Caco-2 (cell line): ENCODE measurements at regions not wholly inside any gene's neighbourhood (a gene's known extent, or its start where the extent isn't known, plus 50 kb on each side); places are given as distances from the start of the nearest gene placed in this dataset.
"Not testable (repeated sequence)": the region's sequence is repeated elsewhere in the genome, so short reads cannot be mapped to it uniquely, and the experiment has no call there.

Experiments
- BruUV-seq: library from RNA; stranded (reverse); fragments of 400-500 nt; replicated peaks from 2 replicates; lab custom pipeline; 2021; lab: Mats Ljungman, UMichigan
- CTCF ChIA-PET: fragments of 300-600 bp; sonication (Branson Sonifier 250); formaldehyde crosslinking; loops from one replicate; lab custom pipeline; 2022; ENCODE audit warnings: antibody characterized with exemption; lab: Charles Lee
- POLR2A ChIA-PET: fragments of 300-600 bp; sonication (Branson Sonifier 250); formaldehyde crosslinking; loops from one replicate; lab custom pipeline; 2022; ENCODE audit warnings: antibody characterized with exemption; lab: Charles Lee
- DNase-seq, 2 experiments: peaks; one replicate each; pipeline versions ENCODE4 v3.0.0 to v3.0.0-alpha.2; 2020 to 2022
- H3K27me3 ChIP-seq: replicated peaks from 2 replicates; pipeline ENCODE4 v1.6.0; 2011; ENCODE audit warnings: low read length; ENCODE audit not compliant: control insufficient read depth, insufficient read depth
- H3K36me3 ChIP-seq: 2 replicates; pipeline ENCODE4 v1.5.1; 2011; ENCODE audit warnings: low read length; ENCODE audit not compliant: control insufficient read depth, insufficient read depth
- H3K4me1 ChIP-seq: fragments of 250-450 bp; sonication (Bioruptor Pico); 2 replicates; pipeline ENCODE4 v1.5.1; 2020; ENCODE audit warnings: mild to moderate bottlenecking
- H3K4me3 ChIP-seq: 2 replicates; pipeline ENCODE4 v1.5.1; 2011; ENCODE audit warnings: low read depth, mild to moderate bottlenecking, control low read depth, low read length
- H3K9me3 ChIP-seq: fragments of 250-450 bp; sonication (Bioruptor Pico); 2 replicates; pipeline ENCODE4 v1.5.1; 2020; ENCODE audit warnings: mild to moderate bottlenecking, moderate library complexity
- H3K27ac Mint-ChIP-seq: one replicate; pipeline ENCODE4 v1.8.0; 2022; ENCODE audit warnings: mixed read lengths; ENCODE audit not compliant: unreplicated experiment
- H3K27me3 Mint-ChIP-seq: one replicate; pipeline ENCODE4 v1.8.0; 2022; ENCODE audit warnings: mixed read lengths; ENCODE audit not compliant: insufficient read depth, unreplicated experiment
- H3K36me3 Mint-ChIP-seq: one replicate; pipeline ENCODE4 v1.8.0; 2022; ENCODE audit warnings: mild to moderate bottlenecking, mixed read lengths; ENCODE audit not compliant: insufficient read depth, unreplicated experiment
- H3K4me1 Mint-ChIP-seq: one replicate; pipeline ENCODE4 v1.8.0; 2022; ENCODE audit warnings: low read depth, mixed read lengths; ENCODE audit not compliant: unreplicated experiment
- H3K4me3 Mint-ChIP-seq: one replicate; pipeline ENCODE4 v1.8.0; 2022; ENCODE audit warnings: mild to moderate bottlenecking, moderate library complexity, mixed read lengths; ENCODE audit not compliant: unreplicated experiment
- H3K9me3 Mint-ChIP-seq: one replicate; pipeline ENCODE4 v1.8.0; 2022; ENCODE audit warnings: mixed read lengths; ENCODE audit not compliant: unreplicated experiment
- CTCF ChIP-seq, 2 experiments: fragments of 200-600 bp in 1 of 2; IDR thresholded peaks; 1 replicate in 1 of 2; 2 replicates in 1 of 2; pipeline versions ENCODE4 v1.5.1 to v1.8.0; 2011 to 2022; ENCODE audit warnings: antibody characterized with exemption in 1 of 2, control low read depth in 1 of 2, inconsistent platforms in 1 of 2, low read depth in 1 of 2, low read length in 1 of 2, mild to moderate bottlenecking in 1 of 2, moderate library complexity in 1 of 2; ENCODE audit not compliant: insufficient read depth in 1 of 2, severe bottlenecking in 1 of 2, unreplicated experiment in 1 of 2
- intact Hi-C: fragments of 100-400 bp; cut with micrococcal nuclease; formaldehyde crosslinking; loops from one replicate; pipeline ENCODE4 v1.10.0; 2022; ENCODE audit not compliant: unreplicated experiment

DNA sequence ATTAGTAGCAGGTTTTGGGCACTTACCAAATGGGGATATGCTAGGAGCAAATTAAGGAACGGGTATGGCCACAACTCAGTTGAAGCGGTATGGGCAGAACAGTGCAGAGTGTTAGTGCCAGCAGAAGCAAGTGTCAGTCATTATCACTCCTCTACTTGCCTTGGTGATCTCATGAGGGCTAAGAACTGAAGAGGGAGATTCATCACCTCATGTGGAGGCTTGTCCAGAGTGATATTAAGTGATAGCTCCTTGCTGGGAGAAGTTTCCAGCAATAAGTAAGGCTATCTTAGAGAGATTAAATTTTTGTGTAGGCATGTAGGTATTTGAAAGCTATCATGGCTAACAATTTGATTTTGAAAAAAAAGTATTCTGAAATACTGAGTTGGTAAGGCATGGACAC is 615.4 kb upstream of the SMIM31 start:
- Histone ChIP-seq H3K27me3 (no peaks in the 10 kb centered on the region), H3K4me3 (no peak overlapping the region), H3K36me3 (no peaks in the 10 kb centered on the region), H3K4me1 (no peaks in the 10 kb centered on the region), H3K9me3 (no peaks in the 10 kb centered on the region)
- BruUV-seq, result no TSS peak
- Mint-ChIP-seq H3K27ac (no peak overlapping the region), H3K4me1 (no peaks in the 10 kb centered on the region), H3K27me3 (no peaks in the 10 kb centered on the region), H3K9me3 (peaks cover 21% of the 10 kb centered on the region), H3K4me3 (no peak overlapping the region), H3K36me3 (no peaks in the 10 kb centered on the region)
- CTCF ChIA-PET, result no interaction called here
- DNase-seq, result no peak
- intact Hi-C loops, result no loop called here
- POLR2A ChIA-PET, result no interaction called here
- no peak for TF ChIP-seq CTCF (IDR thresholded peaks at IDR 0.05; ENCODE audit: insufficient read depth in 1 of 2, low read depth in 1 of 2, low read length in 1 of 2, severe bottlenecking in 1 of 2, unreplicated experiment in 1 of 2)

DNA sequence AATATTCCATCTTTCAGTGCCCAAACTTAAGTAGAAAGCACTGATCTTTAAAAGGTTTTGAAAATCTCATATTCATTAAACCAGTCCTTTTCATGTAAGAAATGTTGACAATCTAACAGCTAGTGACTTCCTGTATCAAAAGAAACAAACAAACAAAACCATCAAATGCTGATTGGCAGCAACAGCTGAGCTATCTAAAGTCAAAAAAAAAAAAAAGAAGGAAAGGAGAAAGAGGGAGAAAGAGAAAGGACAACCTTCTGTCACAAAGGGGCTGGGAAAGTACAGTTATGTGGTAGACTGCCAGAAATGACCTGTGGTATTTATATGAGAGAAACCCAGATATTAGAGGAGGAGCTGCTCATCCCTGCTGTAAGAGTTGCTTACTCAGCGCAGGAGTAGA is 614.6 kb upstream of the SMIM31 start:
- intact Hi-C loops, result no loop called here
- Histone ChIP-seq H3K27me3 (no peaks in the 10 kb centered on the region), H3K36me3 (no peaks in the 10 kb centered on the region), H3K9me3 (no peaks in the 10 kb centered on the region), H3K4me3 (no peak overlapping the region), H3K4me1 (no peaks in the 10 kb centered on the region)
- Mint-ChIP-seq H3K36me3 (no peaks in the 10 kb centered on the region), H3K27ac (no peak overlapping the region), H3K9me3 (peaks cover 21% of the 10 kb centered on the region), H3K4me3 (no peak overlapping the region), H3K4me1 (no peaks in the 10 kb centered on the region), H3K27me3 (no peaks in the 10 kb centered on the region)
- CTCF ChIA-PET, result no interaction called here
- POLR2A ChIA-PET, result no interaction called here
- no peak for TF ChIP-seq CTCF (IDR thresholded peaks at IDR 0.05; ENCODE audit: insufficient read depth in 1 of 2, low read depth in 1 of 2, low read length in 1 of 2, severe bottlenecking in 1 of 2, unreplicated experiment in 1 of 2)
- BruUV-seq, result no TSS peak
- no peak for DNase-seq

GRCh38 chr4:164141755-164142375 is 612.1 kb upstream of the SMIM31 start:
- H3K4me3 ChIP-seq, H3K4me1 ChIP-seq, DNase-seq, BruUV-seq, H3K27me3 Mint-ChIP-seq, H3K9me3 ChIP-seq, H3K4me1 Mint-ChIP-seq, H3K36me3 ChIP-seq, intact Hi-C loops, H3K36me3 Mint-ChIP-seq, CTCF ChIA-PET, POLR2A ChIA-PET, H3K4me3 Mint-ChIP-seq, H3K27ac Mint-ChIP-seq, H3K27me3 ChIP-seq: not testable (repeated sequence)
- H3K9me3 Mint-ChIP-seq, result peaks cover 21% of the 10 kb centered on the region
